SU-DHL-6 (cell line): ENCODE measurements at regions not wholly inside any gene's neighbourhood (a gene's known extent, or its start where the extent isn't known, plus 50 kb on each side); places are given as distances from the start of the nearest gene placed in this dataset.

ENCODE experiments used
- H2AFZ ChIP-seq: fragments of 200-600 bp; sonication (generic); 2 replicates; pipeline ENCODE4 v1.6.1; 2014; ENCODE audit warnings: low read depth, mild to moderate bottlenecking, moderate library complexity, mixed read lengths, antibody characterized with exemption, low read length; ENCODE audit not compliant: severe bottlenecking
- H3F3A ChIP-seq: fragments of 200-600 bp; shearing (Covaris generic); 2 replicates; pipeline ENCODE4 v1.6.0; 2016; ENCODE audit warnings: antibody characterized with exemption, mild to moderate bottlenecking; ENCODE audit not compliant: insufficient read depth
- H3K27ac ChIP-seq: fragments of 200-600 bp; sonication (generic); 2 replicates; pipeline ENCODE4 v1.5.1; 2016; ENCODE audit warnings: low read depth, mild to moderate bottlenecking, low read length, moderate library complexity, mixed read lengths
- H3K27me3 ChIP-seq: fragments of 200-600 bp; sonication (generic), shearing (Covaris generic); 2 replicates; pipeline ENCODE4 v1.6.0; 2014; ENCODE audit warnings: mild to moderate bottlenecking, low read length
- H3K36me3 ChIP-seq: fragments of 200-600 bp; sonication (generic); 2 replicates; pipeline ENCODE4 v1.6.1; 2014; ENCODE audit warnings: mild to moderate bottlenecking, low read length, mixed read lengths
- H3K4me2 ChIP-seq: fragments of 300-600, 200-600 bp; shearing (Covaris generic), sonication (generic); 2 replicates; pipeline ENCODE4 v1.6.0; 2014; ENCODE audit warnings: low read length, low read depth, mild to moderate bottlenecking; ENCODE audit not compliant: poor library complexity, severe bottlenecking
- H3K4me3 ChIP-seq: fragments of 200-600 bp; sonication (generic); 2 replicates; pipeline ENCODE4 v1.5.1; 2014; ENCODE audit warnings: antibody characterized with exemption, low read length, mild to moderate bottlenecking, mixed read lengths; ENCODE audit not compliant: insufficient read depth, poor library complexity, severe bottlenecking
- H3K79me2 ChIP-seq: fragments of 200-600 bp; sonication (generic); 2 replicates; pipeline ENCODE4 v1.6.1; 2014; ENCODE audit warnings: mild to moderate bottlenecking, low read length, moderate library complexity; ENCODE audit not compliant: insufficient read depth
- H3K9ac ChIP-seq: fragments of 200-600 bp; sonication (generic); 2 replicates; pipeline ENCODE4 v1.7.0; 2014; ENCODE audit warnings: mild to moderate bottlenecking, low read length
- H3K9me2 ChIP-seq: fragments of 200-600 bp; sonication (generic); replicated peaks from 2 replicates; pipeline ENCODE4 v1.6.1; 2014; ENCODE audit warnings: low read length; ENCODE audit not compliant: insufficient read depth
- H3K9me3 ChIP-seq: fragments of 200-600 bp; sonication (generic); 2 replicates; pipeline ENCODE4 v1.6.1; 2014; ENCODE audit warnings: low read length, mixed read lengths; ENCODE audit not compliant: insufficient read depth
- H4K20me1 ChIP-seq: fragments of 200-600 bp; sonication (generic); 2 replicates; pipeline ENCODE4 v1.6.1; 2014; ENCODE audit warnings: low read depth, mild to moderate bottlenecking, antibody characterized with exemption, low read length, moderate library complexity, mixed read lengths
- EZH2phosphoT487 ChIP-seq: fragments of 200-600 bp; sonication (generic), shearing (Covaris generic); conservative IDR thresholded peaks from 2 replicates; pipeline ENCODE4 v1.6.1; 2018; ENCODE audit warnings: mild to moderate bottlenecking, antibody characterized with exemption, low read length, moderate library complexity, mixed read lengths
- TF ChIP-seq, protein P1 (sequence below): fragments of 200-600 bp; sonication (generic); IDR thresholded peaks from one replicate; pipeline ENCODE4 v1.5.1; 2017; ENCODE audit warnings: antibody characterized with exemption, mild to moderate bottlenecking, low read length, moderate library complexity; ENCODE audit not compliant: insufficient read depth, poor library complexity, severe bottlenecking

DNA sequence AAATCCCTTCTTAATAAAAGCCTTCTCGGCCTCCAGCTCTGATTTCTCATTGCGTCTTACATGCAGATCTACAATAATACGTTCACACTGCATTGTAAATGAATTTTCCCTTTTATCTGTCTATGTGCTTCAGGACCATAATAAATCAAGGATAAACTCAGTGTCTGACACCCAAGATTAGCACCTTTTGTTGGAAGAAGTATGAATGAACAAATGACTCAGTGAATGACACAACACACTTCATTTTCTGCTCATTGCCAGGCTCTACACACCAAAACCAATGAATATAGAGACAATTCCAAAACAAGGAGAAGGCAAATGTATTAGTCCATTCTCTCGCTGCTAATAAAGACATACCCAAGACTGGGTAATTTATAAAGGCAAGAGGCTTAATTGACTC is 1224.4 kb downstream of the EFNB2 start:
- Histone ChIP-seq H3K27ac (no peak overlapping the region), H3K27me3 (no peaks in the 10 kb centered on the region), H3K79me2 (no peaks in the 10 kb centered on the region), H3K9me3 (no peaks in the 10 kb centered on the region), H3K36me3 (no peaks in the 10 kb centered on the region), H2AFZ (no peak overlapping the region), H4K20me1 (no peaks in the 10 kb centered on the region), H3K9ac (no peak overlapping the region), H3K4me3 (no peak overlapping the region), H3K9me2 (no peaks in the 10 kb centered on the region), H3F3A (no peaks in the 10 kb centered on the region), H3K4me2 (no peak overlapping the region)
- TF ChIP-seq, protein P1, sequence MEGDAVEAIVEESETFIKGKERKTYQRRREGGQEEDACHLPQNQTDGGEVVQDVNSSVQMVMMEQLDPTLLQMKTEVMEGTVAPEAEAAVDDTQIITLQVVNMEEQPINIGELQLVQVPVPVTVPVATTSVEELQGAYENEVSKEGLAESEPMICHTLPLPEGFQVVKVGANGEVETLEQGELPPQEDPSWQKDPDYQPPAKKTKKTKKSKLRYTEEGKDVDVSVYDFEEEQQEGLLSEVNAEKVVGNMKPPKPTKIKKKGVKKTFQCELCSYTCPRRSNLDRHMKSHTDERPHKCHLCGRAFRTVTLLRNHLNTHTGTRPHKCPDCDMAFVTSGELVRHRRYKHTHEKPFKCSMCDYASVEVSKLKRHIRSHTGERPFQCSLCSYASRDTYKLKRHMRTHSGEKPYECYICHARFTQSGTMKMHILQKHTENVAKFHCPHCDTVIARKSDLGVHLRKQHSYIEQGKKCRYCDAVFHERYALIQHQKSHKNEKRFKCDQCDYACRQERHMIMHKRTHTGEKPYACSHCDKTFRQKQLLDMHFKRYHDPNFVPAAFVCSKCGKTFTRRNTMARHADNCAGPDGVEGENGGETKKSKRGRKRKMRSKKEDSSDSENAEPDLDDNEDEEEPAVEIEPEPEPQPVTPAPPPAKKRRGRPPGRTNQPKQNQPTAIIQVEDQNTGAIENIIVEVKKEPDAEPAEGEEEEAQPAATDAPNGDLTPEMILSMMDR: no peak

DNA sequence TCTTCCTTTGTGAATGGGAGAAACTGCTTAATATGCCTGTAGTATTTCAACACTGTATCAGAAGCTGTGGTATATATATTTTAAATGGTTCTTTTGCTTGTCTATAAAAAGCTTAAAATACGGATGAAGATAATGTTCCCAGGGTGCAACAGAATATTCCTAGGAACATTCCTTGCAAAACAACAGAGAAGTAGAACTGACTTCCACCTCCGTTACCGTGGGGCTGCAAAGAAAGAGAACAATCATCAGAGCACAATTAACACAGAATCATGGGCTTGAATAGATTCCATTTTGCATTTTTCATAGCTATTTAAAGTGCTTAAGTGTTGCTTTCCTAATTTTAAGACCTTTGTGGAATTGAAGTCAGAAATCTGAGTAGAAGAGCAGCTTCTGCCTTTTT is 1227.7 kb downstream of the EFNB2 start:
- no peaks in the 10 kb centered on the region for H3K9me2 ChIP-seq
- H3K79me2 ChIP-seq: no peaks in the 10 kb centered on the region
- peaks cover 3% of the 10 kb centered on the region; the same call in 1 of the 2 replicates for H3K9me3 ChIP-seq
- H3K27me3 ChIP-seq: no peaks in the 10 kb centered on the region
- no peaks in the 10 kb centered on the region for H3K36me3 ChIP-seq
- H3K9ac ChIP-seq: no peak overlapping the region
- H3K4me3 ChIP-seq: no peak overlapping the region
- no peaks in the 10 kb centered on the region for H3F3A ChIP-seq
- H3K4me2 ChIP-seq: no peak overlapping the region
- H3K27ac ChIP-seq: no peak overlapping the region
- H4K20me1 ChIP-seq: no peaks in the 10 kb centered on the region
- H2AFZ ChIP-seq: no peak overlapping the region
- TF ChIP-seq, protein P1: no peak
- TF ChIP-seq EZH2phosphoT487: no peak

DNA sequence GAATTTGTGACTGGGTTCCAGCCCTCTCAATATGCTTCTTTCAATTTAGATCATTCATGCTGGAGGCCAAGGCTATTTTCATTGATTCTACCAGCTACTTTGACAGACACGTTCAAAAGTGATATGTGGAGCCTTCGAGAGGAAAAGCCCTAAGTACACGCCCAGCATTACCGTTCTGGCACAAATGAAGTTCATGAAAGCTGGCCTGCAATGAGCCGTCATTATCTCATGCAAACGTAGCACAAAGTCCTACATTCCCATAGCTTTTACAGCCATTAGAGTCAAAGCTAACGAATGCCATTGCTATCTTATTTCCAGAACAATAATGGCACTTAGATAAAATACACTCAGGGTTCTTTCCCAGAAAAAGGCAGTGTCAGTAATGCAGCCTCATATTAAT is 1237.6 kb downstream of the EFNB2 start:
- Histone ChIP-seq H3K27ac (no peak overlapping the region), H3K9me3 (no peaks in the 10 kb centered on the region), H4K20me1 (no peaks in the 10 kb centered on the region), H3K4me3 (no peak overlapping the region), H3F3A (no peaks in the 10 kb centered on the region), H3K9me2 (no peaks in the 10 kb centered on the region), H3K79me2 (no peaks in the 10 kb centered on the region), H2AFZ (no peak overlapping the region), H3K4me2 (no peak overlapping the region), H3K36me3 (no peaks in the 10 kb centered on the region), H3K27me3 (no peaks in the 10 kb centered on the region), H3K9ac (no peak overlapping the region)
- TF ChIP-seq, protein P1: no peak
- no peak for TF ChIP-seq EZH2phosphoT487

DNA sequence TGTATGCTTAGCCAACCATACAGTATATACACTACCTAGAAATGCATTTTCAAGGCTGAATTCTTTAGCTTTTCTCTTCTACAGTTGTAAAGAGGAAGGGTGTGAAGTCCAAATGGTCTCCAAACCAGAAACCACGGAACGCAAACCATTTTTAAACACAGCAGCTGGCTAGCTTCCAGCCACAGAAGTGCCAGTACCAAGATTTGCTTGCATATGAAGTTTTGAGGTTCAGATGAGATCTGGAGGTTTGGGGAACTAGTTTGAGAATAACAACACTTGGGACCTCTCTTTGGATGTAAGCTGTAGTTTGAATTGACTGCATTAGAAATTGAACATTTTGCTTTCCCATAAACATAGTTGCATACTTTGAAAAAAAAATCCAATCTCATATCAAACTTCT is 1243.5 kb downstream of the EFNB2 start:
- Histone ChIP-seq H3K4me2 (no peak overlapping the region), H3K27ac (no peak overlapping the region), H3F3A (no peaks in the 10 kb centered on the region), H3K4me3 (no peak overlapping the region), H3K9ac (no peak overlapping the region), H4K20me1 (no peaks in the 10 kb centered on the region), H3K9me2 (no peaks in the 10 kb centered on the region), H3K79me2 (no peaks in the 10 kb centered on the region), H3K9me3 (no peaks in the 10 kb centered on the region), H3K36me3 (no peaks in the 10 kb centered on the region), H2AFZ (no peak overlapping the region), H3K27me3 (no peaks in the 10 kb centered on the region)
- TF ChIP-seq, protein P1: no peak
- no peak for TF ChIP-seq EZH2phosphoT487
